Spleen (tissue), 11 donors: ENCODE measurements at regions not wholly inside any gene's neighbourhood (a gene's known extent, or its start where the extent isn't known, plus 50 kb on each side); places are given as distances from the start of the nearest gene placed in this dataset.

Source experiments
- DNase-seq: peaks from one replicate; pipeline ENCODE4 v3.0.0-alpha.2; 2020
- H3K27ac ChIP-seq, 8 donors: fragments of 200-600 bp; sonication (generic) in 7 of 8; 1 replicate in 4 of 8; 2 replicates in 4 of 8; pipeline versions ENCODE4 v1.5.0 to v1.8.0; 2016 to 2021; ENCODE audit warnings: inconsistent platforms in 4 of 8, mild to moderate bottlenecking in 4 of 8, moderate library complexity in 1 of 8
- H3K27me3 ChIP-seq, 7 donors: fragments of 200-600 bp; sonication (generic) in 6 of 7; replicated peaks in 1 of 7; 1 replicate in 4 of 7; 2 replicates in 3 of 7; pipeline versions ENCODE4 v1.5.0 to v1.8.0; 2016 to 2021; ENCODE audit warnings: inconsistent platforms in 3 of 7, mild to moderate bottlenecking in 1 of 7
- H3K36me3 ChIP-seq, 6 donors: fragments of 200-600 bp; sonication (generic) in 5 of 6; 1 replicate in 4 of 6; 2 replicates in 2 of 6; pipeline versions ENCODE4 v1.5.0 to v1.8.0; 2016 to 2021; ENCODE audit warnings: inconsistent platforms in 2 of 6
- H3K4me1 ChIP-seq, 6 donors: fragments of 200-600 bp; sonication (generic) in 5 of 6; 1 replicate in 3 of 6; 2 replicates in 3 of 6; pipeline versions ENCODE4 v1.5.0 to v1.8.0; 2016 to 2021; ENCODE audit warnings: inconsistent platforms in 3 of 6
- H3K4me3 ChIP-seq, 8 donors: fragments of 200-600 bp; sonication (generic) in 7 of 8; 1 replicate in 4 of 8; 2 replicates in 4 of 8; pipeline versions ENCODE4 v1.5.0 to v1.8.0; 2016 to 2021; ENCODE audit warnings: inconsistent platforms in 4 of 8, mild to moderate bottlenecking in 4 of 8, moderate library complexity in 2 of 8
- H3K9me3 ChIP-seq, 8 donors: fragments of 200-600 bp; sonication (generic) in 7 of 8; 1 replicate in 4 of 8; 2 replicates in 4 of 8; pipeline versions ENCODE4 v1.5.0 to v1.8.0; 2016 to 2021; ENCODE audit warnings: inconsistent platforms in 4 of 8
- CTCF ChIP-seq, 11 experiments: fragments of 200-600 bp in 7 of 11; fragments of 450-650 bp in 4 of 11; sonication (generic) in 4 of 11; IDR thresholded peaks in 8 of 11; conservative IDR thresholded peaks in 3 of 11; 1 replicate in 7 of 11; 2 replicates in 4 of 11; pipeline versions ENCODE4 v1.4.0 to v1.8.0; 2016 to 2021; ENCODE audit warnings: antibody characterized with exemption in 11 of 11, inconsistent platforms in 4 of 11, mild to moderate bottlenecking in 1 of 11
- POLR2A ChIP-seq, 3 donors: fragments of 450-650 bp; IDR thresholded peaks; one replicate each; pipeline ENCODE4 v1.5.1; 2017; ENCODE audit warnings: antibody characterized with exemption in 3 of 3, mild to moderate bottlenecking in 1 of 3
- POLR2AphosphoS5 ChIP-seq, 3 donors: sonication (generic); formaldehyde crosslinking; IDR thresholded peaks; one replicate each; pipeline ENCODE4 v1.5.1; 2017; ENCODE audit warnings: antibody characterized with exemption in 3 of 3
- WGBS, 5 donors: extraction: QIAGEN DNeasy Blood & Tissue Kit in 3 of 5; methylation state at CpG; one replicate each; pipeline versions ENCODE4 v1.1.5 to v1.1.7; 2013 to 2018; 5-methylcytosine and 5-hydroxymethylcytosine counted together
- intact Hi-C: fragments of 100-400 bp; cut with DNase I; formaldehyde crosslinking; loops from one replicate; pipeline ENCODE4 v1.15.0; 2023; ENCODE audit warnings: low total_unique reads
- donor health status: healthy with polysubstance abuse.
- donor health status: DM: no; HTN: no; CAD: no; lungs with moderate emphysema.
- donor health status: DM: no; HTN: no; CAD: no.
- donor health status: Bipolar disorder and iron deficiency.
- donor health status: healthy.
- donor health status: DM: no; HTN: no; CAD: no.
- donor health status: DM: yes; HTN: yes; CAD: no.

- Histone ChIP-seq H3K27ac (no peak overlapping the region), H3K9me3 (no peaks in the 10 kb centered on the region), H3K36me3 (no peaks in the 10 kb centered on the region), H3K4me1 (no peaks in the 10 kb centered on the region), H3K27me3 (peaks cover 0 to 10% (median 0%) of the 10 kb centered on the region in 7 donors), H3K4me3 (no peak overlapping the region)
- WGBS, 5 donors: 42 to 59% (median 49%) methylated on average over 4 to 5 of the region's 5 CpGs
- TF ChIP-seq CTCF (IDR thresholded peaks at IDR 0.05 in 8 of 11, conservative IDR thresholded peaks at IDR 0.05 in 3 of 11): no peak
- TF ChIP-seq POLR2A (IDR thresholded peaks at IDR 0.05): no peak
- TF ChIP-seq POLR2AphosphoS5 (IDR thresholded peaks at IDR 0.05): no peak
- DNase-seq: no peak
- intact Hi-C loops: no loop called here
Measured at GRCh38 chr11:112834277-112834755, 126.9 kb upstream of the NCAM1 start.

- Histone ChIP-seq H3K36me3 (no peaks in the 10 kb centered on the region), H3K27me3 (peaks cover 0 to 10% (median 0%) of the 10 kb centered on the region in 7 donors), H3K4me3 (no peak overlapping the region), H3K27ac (no peak overlapping the region), H3K4me1 (no peaks in the 10 kb centered on the region), H3K9me3 (no peaks in the 10 kb centered on the region)
- no peak for TF ChIP-seq POLR2AphosphoS5 (IDR thresholded peaks at IDR 0.05)
- no peak for TF ChIP-seq POLR2A (IDR thresholded peaks at IDR 0.05)
- TF ChIP-seq CTCF (IDR thresholded peaks at IDR 0.05 in 8 of 11, conservative IDR thresholded peaks at IDR 0.05 in 3 of 11): no peak
- 80 to 90% (median 82%) methylated on average over 13 of the region's 13 CpGs for WGBS, 5 donors
- no peak for DNase-seq
- intact Hi-C loops: no loop called here
Measured at GRCh38 chr11:112835591-112836255, 125.5 kb upstream of the NCAM1 start.

GRCh38 chr11:112836256-112836602 lies 125.0 kb upstream of the NCAM1 start:
- H3K27ac ChIP-seq: no peak overlapping the region

More at GRCh38 chr11:112836256-112836602, 125.0 kb upstream of the NCAM1 start:
- TF ChIP-seq CTCF (IDR thresholded peaks at IDR 0.05 in 8 of 11, conservative IDR thresholded peaks at IDR 0.05 in 3 of 11): no peak
- TF ChIP-seq POLR2AphosphoS5 (IDR thresholded peaks at IDR 0.05): no peak
- TF ChIP-seq POLR2A (IDR thresholded peaks at IDR 0.05): no peak
- Histone ChIP-seq H3K4me1 (no peaks in the 10 kb centered on the region), H3K4me3 (no peak overlapping the region), H3K36me3 (no peaks in the 10 kb centered on the region), H3K9me3 (no peaks in the 10 kb centered on the region), H3K27me3 (peaks cover 0 to 10% (median 0%) of the 10 kb centered on the region in 7 donors)
- intact Hi-C loops: no loop called here
- WGBS, 5 donors: 72 to 88% (median 80%) methylated on average over 7 to 9 of the region's 9 CpGs
- no peak for DNase-seq
